ENCODE measurements at regions not wholly inside any gene's neighbourhood (a gene's known extent, or its start where the extent isn't known, plus 50 kb on each side); places are given as distances from the start of the nearest gene placed in this dataset.

GRCh38 chr9:79220251-79220650, 351.5 kb upstream of the TLE4 start:
- Histone ChIP-seq H3K4me1 (no peaks in the 10 kb centered on the region), H3K27ac (no peak overlapping the region), H3K36me3 (no peaks in the 10 kb centered on the region), H3K4me3 (no peak overlapping the region), H3K9me3 (no peaks in the 10 kb centered on the region), H3K27me3 (ENCODE audit: low read depth) (no peaks in the 10 kb centered on the region)
- TF ChIP-seq, protein P1, sequence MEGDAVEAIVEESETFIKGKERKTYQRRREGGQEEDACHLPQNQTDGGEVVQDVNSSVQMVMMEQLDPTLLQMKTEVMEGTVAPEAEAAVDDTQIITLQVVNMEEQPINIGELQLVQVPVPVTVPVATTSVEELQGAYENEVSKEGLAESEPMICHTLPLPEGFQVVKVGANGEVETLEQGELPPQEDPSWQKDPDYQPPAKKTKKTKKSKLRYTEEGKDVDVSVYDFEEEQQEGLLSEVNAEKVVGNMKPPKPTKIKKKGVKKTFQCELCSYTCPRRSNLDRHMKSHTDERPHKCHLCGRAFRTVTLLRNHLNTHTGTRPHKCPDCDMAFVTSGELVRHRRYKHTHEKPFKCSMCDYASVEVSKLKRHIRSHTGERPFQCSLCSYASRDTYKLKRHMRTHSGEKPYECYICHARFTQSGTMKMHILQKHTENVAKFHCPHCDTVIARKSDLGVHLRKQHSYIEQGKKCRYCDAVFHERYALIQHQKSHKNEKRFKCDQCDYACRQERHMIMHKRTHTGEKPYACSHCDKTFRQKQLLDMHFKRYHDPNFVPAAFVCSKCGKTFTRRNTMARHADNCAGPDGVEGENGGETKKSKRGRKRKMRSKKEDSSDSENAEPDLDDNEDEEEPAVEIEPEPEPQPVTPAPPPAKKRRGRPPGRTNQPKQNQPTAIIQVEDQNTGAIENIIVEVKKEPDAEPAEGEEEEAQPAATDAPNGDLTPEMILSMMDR (IDR thresholded peaks at IDR 0.05) = no peak
- intact Hi-C loops (cut with DNase I) = no loop called here
- DNase-seq (no peak), ATAC-seq (no peak)

- TF ChIP-seq, protein P1 (IDR thresholded peaks at IDR 0.05) = no peak
- DNase-seq = no peak
- no peaks in the 10 kb centered on the region for H3K9me3 ChIP-seq
- no peaks in the 10 kb centered on the region for H3K27me3 ChIP-seq (ENCODE audit: low read depth)
- intact Hi-C loops (cut with DNase I) = no loop called here
- ATAC-seq = no peak
- H3K4me3 ChIP-seq = no peak overlapping the region
- H3K36me3 ChIP-seq = no peaks in the 10 kb centered on the region
- no peak overlapping the region for H3K27ac ChIP-seq
- no peaks in the 10 kb centered on the region for H3K4me1 ChIP-seq
These were observed 351.1 kb upstream of the TLE4 start for GRCh38 chr9:79220666-79221065.

DNA sequence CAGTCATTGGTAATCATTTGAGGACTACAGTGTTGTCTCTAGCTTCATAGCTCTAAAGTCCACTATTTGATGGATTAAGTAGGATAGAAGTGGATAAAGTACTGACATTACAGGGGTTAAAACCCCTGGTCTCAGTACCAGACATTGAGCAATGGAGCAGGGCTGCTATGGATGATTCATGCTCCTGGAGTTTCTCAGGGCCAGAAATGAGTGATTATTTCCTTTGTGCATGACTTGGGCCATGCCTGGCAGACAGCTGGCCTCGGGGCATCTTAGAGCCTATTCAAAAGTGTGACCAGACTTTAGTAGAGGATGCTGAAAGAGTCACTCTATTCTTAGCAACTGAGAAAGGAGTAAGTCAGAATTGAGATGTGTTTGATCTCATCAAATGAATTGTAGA, 350.7 kb upstream of the TLE4 start:
- Histone ChIP-seq H3K27ac (no peak overlapping the region), H3K4me3 (no peak overlapping the region), H3K9me3 (no peaks in the 10 kb centered on the region), H3K36me3 (no peaks in the 10 kb centered on the region), H3K4me1 (no peaks in the 10 kb centered on the region), H3K27me3 (ENCODE audit: low read depth) (no peaks in the 10 kb centered on the region)
- TF ChIP-seq, protein P1 (IDR thresholded peaks at IDR 0.05) = no peak
- DNase-seq (no peak), ATAC-seq (no peak)
- intact Hi-C loops (cut with DNase I) = no loop called here

- intact Hi-C loops (cut with DNase I) = no loop called here
- ATAC-seq = no peak
- H3K9me3 ChIP-seq = no peaks in the 10 kb centered on the region
- H3K36me3 ChIP-seq = no peaks in the 10 kb centered on the region
- no peaks in the 10 kb centered on the region for H3K27me3 ChIP-seq (ENCODE audit: low read depth)
- DNase-seq = no peak
- no peaks in the 10 kb centered on the region for H3K4me1 ChIP-seq
- TF ChIP-seq, protein P1 (IDR thresholded peaks at IDR 0.05) = no peak
- H3K27ac ChIP-seq = no peak overlapping the region
- no peak overlapping the region for H3K4me3 ChIP-seq
These were observed 349.3 kb upstream of the TLE4 start for GRCh38 chr9:79222483-79222882.

GRCh38 chr9:79224672-79225433, 346.9 kb upstream of the TLE4 start:
- Histone ChIP-seq H3K4me1 (no peaks in the 10 kb centered on the region), H3K27ac (no peak overlapping the region), H3K9me3 (no peaks in the 10 kb centered on the region), H3K27me3 (ENCODE audit: low read depth) (no peaks in the 10 kb centered on the region), H3K4me3 (no peak overlapping the region), H3K36me3 (no peaks in the 10 kb centered on the region)
- ATAC-seq = no peak
- TF ChIP-seq, protein P1 (IDR thresholded peaks at IDR 0.05) = no peak
- no peak for DNase-seq
- intact Hi-C loops (cut with DNase I) = no loop called here

Measured in lower lobe of right lung (tissue), 2 donors.